HG03469 (cell line): ENCODE measurements at regions not wholly inside any gene's neighbourhood (a gene's known extent, or its start where the extent isn't known, plus 50 kb on each side); places are given as distances from the start of the nearest gene placed in this dataset.

Source experiments
- ATAC-seq: cut with Tn5 transposase; IDR thresholded peaks from one replicate; pipeline ENCODE4 v1.9.1; 2021; ENCODE audit warnings: mild to moderate bottlenecking, moderate library complexity, moderate number of reproducible peaks; ENCODE audit not compliant: unreplicated experiment

DNA sequence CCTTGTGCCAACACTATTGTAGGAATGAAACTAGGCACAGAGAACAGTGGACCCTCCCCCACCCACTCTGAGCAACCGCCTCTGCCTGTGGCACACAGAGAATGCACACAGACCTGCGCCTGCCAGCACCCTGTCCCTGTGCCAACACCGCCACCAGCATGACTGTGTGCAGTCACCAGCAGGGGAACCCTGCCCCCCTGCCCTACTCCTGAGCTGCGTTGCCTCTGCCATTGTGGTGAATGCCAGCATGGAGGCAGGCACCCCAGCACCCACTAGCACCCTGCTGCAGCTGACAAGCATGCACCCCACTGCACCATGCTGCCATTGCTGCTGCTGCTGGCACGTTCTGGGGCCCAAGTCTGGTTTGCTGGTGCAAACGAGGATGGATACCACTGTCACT is 94.4 kb upstream of the PRLR start:
- no peak for ATAC-seq

DNA sequence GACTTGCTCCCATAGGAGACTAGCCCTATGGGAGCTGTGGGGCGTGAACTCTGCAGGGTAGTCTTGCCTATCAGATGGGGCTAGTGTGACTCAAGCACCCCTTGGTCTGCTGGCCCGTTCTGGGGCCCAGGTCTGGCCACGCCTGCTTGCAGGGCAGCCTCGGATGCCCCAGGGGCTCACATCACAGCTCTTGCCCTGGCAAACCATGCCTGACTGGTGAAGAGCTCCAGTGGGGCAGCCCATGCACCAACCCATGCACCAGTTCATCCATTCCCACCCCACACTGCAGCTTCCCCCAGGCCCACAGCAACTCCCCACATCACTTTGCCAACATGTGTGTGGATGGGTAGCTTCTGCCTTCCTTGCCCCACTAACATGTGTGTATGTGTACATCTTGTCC is 93.9 kb upstream of the PRLR start:
- ATAC-seq = no peak

DNA sequence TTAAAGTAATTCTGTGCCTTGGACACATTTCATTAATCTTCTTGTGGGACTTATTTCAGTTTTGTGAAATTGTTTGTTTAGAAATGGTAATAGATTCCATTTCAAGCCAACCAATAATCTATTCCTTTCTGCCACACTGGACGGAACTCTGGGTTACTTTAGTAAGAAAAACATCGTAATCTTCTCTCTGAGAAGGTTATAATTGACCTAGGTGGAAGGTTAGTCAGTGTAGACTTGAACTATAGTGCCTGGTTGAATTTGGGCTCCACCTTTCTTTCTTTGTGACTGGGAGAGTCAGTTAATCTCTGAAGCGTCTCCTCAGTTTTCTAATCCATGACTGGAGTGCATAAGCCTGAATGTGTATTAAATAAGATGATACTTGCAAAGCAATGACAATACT is 89.7 kb upstream of the PRLR start:
- ATAC-seq = peak; percentile 6

DNA sequence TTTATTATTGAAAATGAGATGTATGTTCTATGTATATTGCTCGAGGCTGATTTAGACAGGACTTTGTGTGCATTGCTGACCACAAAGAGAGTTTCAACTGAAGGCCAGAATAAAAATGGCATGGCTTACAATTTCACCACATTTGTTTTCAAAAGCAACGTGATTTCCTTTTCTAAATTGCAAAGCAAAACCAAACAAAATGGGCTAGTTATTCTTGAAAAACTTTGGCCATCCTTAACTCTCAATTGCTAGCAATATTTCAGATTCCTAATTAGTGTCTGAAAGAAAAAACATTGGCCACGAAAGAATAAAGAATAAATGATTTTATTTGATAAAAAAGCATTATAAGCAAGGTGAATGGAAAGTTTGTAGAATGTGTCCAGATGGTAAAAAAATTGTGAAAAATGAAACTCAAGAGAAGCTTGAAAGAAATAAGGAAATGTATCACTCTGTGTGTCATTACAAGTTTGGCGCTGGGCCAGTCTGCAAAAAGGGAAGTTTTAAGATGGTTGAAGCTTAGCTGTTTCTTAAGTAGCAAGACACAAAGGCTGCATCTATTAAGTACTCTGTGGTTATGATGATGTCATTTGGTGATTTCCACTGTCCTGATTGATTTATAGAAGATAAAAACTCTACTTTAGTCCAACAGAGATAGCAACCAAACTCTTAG is 89.2 kb upstream of the PRLR start:
- peak; percentile 94 for ATAC-seq

DNA sequence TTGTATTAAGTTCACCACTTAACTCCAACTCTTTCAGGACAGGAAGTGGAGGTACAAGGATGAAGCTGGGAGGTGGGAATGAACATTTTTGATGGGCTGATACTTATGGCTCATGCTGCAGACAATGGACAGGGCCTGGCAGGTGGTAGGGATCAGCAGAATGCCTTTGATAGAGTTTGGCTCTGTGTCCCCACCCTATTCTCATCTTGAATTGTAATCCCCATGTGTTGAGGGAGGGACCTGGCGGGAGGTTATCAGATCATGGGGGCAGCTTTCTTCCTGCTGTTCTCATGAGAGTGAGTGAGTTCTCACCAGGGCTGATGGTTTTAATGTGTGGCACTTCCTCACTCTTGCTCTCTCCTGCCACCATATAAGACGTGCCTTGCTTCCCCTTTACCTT is 87.3 kb upstream of the PRLR start:
- ATAC-seq = no peak

DNA sequence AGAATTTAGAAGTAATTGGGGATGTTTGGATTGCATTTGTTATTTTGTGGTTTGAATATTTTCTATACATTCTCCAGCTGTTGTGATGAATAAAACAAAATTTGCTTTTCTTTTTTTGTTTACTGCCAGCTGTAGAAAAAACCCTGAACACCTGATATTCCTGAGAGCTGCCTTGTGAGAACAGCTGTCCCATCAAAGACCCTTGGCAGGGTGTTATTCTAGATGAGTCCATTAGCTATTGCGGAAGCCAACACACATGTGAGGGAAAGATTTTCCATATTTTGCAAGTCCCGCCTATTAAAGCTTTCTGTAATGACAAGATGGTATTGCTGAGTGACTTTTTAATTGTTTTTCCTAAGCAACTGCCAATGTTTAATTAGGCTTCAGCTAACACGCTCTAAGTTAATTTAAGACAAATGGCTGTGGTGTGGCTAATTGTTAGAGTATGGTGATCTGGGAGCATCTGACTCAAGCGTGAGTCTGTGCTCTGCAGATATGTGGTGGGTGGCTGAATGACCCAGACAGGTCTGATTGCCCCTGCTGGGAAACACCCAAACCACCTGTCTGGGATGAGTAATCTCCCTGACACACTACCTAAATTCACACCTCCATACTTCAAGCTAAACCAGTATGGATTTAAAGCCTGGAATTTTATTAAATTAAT is 86.5 kb upstream of the PRLR start:
- no peak for ATAC-seq

DNA sequence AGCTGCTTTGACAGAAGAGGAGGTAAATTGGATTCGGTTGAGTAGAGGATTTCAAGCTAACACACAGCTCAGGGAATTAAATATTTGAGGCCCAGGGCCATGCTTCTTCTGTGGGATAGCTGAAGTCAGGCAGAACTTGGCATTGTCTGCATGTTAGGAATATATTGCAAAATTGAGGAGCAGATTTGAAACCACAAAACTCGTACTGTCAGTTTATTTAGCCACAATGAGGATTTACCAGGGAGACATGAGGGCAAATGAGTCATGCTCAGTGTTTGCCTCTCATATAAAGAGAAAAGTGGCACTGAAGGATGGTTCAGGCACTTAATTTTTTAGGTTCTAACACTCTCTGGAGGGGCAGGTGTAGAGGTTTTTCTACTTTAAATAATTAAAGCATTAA is 83.0 kb upstream of the PRLR start:
- ATAC-seq = no peak

DNA sequence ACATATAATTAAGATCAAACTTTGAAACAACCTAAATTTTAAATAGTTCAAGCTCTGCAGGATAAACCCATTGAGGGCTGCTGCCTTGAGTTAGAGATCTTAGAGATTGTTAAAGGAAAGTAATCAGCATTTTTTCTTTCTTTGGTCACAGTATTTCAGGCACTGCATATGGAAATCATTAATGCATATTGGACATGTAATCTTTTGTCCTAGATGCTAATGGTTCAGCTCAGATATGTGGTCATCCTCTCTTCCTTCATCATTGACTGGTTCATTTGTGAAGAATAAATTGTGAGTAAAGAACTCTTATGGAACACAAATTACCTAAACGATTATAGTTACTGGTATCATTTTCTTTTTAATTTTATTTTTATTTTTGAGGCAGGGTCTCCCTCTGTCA is 82.0 kb upstream of the PRLR start:
- ATAC-seq = no peak

DNA sequence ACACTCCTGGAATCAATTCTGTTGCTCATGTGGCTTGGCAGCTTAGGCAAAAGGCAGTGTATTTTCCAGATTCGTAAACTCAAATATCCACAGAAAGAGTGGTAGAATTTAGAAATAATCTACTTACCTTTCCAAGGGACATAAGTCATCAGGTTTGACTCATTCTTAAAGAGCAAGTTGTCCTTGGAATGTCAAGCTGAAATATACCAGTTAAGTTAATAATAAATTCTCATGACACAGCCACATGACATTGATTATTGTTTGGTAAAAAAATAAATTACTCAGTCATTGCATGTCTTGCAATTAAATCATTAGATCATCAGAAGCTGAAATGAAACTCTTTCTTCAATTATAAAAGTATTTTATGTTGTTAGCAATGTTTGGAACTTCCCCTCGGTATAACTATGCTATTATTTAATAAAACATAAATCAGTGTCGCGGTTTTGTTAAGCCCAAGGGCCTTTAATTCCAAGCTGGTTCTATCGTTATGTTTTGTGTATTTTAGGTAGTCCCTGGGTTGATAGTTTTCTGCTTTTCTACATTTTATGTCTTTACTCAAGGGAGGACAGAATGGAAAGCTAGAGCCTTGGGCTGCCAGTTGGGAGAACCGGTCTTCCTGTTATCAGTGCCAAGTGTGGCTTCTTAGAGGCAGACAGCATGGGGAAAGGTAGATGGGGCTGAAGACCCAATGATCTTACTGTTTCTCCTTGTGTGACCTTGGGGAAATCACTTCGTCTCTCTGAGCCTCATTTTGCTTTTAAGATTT is 79.3 kb upstream of the PRLR start:
- ATAC-seq = no peak

DNA sequence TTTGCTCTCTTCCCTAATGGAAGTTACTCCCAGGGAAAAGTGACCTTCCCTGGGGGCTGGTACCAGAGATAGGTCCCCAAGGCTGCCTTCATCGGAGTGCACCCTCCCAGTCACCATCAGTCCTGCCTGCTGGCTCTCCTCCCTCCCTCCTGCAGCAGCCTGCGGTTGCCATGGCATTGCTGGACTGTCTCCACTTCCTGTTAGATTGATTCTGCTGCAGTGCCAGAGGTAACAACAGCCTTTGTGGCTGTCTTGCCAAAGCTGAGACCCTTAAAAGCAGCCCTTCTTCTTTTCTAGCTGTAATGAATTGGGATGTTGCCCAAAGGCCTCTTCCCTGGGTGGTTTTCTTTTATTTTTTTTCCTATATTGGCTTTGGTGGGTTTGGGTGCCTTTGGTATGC is 78.1 kb upstream of the PRLR start:
- ATAC-seq = peak; percentile 69

DNA sequence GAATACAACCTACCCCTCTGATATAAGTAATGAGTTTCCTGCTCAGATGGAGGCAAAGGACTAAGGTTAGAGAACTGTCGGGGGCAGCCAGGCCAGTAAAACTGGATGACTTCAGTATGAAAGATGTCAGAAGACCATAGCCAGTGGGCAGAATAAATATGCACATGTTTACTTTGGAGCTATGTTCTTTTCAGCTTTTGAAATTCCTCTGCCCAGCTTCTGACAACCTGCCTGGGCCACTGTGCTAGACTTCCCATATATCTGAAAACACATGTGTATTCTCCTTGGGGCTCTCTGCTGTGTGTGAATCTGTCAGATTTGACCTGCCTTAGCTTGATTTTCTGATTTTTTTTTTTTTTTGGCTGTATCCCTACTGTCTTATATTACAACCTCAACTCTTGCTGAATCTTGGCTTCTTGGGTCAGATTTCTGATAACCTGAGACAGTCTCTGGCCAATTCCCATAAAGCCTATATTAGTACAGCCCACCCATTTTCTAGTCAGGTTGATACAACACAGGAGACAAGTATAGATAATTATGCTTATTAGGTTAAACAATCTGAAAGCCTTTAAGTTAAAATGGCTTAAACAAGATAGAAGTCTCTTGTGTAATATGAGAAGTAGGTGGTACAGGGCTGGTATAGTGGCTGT is 76.6 kb upstream of the PRLR start:
- no peak for ATAC-seq

DNA sequence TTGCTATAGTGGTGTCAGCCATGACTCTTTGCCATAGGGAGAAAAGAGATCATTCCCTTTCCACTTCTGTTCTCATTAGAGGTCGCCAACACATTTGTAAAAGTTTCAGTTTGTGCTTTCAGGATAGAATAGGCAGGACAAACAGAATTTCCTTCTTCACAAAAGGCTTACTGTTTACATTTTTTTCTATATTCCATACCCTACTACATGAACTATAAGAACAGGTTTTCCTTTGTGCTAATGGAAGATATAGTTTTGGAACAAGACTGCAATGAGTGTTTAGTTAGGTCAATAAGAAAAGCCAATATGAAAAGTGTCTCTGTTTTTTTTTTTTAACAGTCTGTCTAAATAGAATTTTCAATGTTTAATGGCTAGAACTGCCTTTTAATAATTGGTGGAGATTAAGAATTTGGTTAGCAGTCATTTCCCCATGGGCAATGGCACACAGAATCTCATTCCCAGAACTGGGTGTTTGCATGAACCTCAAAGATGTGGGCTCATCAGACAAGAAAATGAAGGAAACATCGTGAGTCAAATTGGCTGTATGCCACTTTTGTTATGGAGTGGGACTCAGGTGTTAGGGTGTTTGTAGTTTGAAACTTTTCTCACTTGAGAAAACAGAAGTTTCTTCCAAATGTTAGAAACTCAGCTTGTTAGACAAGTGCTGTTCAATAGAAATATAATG is 75.2 kb upstream of the PRLR start:
- no peak for ATAC-seq

DNA sequence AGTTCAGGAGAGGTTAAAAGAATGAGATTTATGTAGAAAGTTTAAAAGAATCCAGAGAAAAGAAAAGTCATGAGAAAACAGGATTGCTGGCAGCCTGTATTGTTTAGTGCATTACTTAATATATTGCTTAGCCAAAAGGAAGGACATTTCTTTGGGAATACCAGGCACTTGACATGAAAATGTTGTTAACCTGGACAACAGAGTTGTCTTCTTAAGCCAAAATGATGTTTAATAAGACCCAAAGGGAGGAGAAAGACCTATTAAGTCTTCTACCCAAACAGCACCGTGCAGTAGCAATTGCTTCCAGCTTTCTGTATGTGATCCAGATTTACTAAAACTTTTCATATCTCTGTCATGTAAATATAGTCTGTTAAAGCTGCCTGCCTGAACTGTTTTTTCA is 74.0 kb upstream of the PRLR start:
- ATAC-seq = no peak

DNA sequence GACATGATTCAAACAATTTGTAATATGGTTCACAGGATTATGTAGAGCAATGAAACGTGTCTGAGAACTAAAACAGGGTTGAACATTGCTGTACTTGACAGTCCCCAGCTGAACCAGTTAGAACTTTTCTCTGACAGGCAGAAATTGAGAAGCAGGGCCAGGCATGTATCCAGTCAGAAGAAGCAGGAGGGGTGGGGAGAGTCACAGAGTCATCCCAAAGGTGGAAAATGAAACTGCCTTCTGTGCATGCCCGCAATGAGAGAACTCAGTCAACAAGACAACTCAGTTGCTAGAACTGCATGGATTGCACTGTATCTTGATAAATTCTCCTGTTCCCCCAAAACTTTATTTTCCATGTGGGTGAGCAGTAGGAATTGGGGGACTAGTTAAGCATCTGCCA is 72.9 kb upstream of the PRLR start:
- no peak for ATAC-seq

DNA sequence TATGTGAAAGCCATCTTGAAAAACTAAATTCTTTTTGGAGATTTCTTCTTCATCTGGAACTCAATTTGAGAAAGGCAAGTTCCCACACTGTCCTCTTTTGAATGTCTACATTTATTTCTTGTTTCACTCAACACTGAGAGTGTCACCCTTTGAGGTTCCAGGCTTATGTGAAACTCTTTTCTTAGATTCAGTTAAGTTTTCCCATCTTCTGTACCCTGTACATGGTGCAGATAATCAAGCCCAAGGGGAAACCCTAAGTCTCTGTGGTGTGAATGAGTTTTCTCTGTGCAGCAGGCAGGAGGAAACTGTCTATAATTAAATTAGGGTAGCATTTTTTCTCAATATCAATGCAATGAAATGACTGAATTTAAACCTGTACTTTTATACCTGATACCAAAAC is 72.3 kb upstream of the PRLR start:
- ATAC-seq = peak; percentile 94

DNA sequence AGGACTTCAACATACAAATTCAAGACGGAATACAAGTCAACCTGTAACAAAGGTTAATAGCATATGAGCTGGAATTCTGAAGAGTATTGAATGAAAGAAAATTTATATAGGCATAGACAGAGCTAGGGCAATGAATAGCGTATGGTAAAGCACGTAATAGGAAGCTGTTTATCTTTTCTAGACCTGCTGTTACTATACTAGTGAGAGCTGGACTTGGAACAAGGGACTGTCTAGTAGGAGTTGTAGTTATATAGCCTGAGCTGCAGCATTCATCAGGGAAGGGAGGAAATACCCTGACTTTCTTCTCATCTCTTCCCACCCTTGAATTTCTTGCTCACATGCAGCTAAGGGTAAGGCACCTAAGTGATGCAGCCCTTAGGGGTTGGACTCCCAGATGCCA is 67.5 kb upstream of the PRLR start:
- ATAC-seq = no peak

DNA sequence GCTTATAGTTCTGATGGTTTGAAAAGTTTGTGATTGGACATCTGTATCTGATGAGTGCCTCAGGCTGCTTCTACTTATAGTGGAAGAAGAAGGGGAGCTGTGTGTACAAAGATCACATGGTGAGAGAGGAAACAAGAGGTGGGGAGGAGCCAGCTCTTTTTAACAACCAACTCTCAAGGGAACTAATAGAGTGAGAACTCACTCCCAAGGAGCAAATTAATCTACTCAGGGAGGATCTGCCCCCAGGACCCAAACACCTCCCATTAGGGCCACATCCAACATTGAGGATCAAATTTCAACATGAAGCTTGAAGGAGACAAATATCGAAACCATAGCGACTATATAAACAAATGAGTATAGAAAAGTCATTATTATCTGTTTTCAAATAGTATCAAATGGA is 64.7 kb upstream of the PRLR start:
- ATAC-seq = no peak

DNA sequence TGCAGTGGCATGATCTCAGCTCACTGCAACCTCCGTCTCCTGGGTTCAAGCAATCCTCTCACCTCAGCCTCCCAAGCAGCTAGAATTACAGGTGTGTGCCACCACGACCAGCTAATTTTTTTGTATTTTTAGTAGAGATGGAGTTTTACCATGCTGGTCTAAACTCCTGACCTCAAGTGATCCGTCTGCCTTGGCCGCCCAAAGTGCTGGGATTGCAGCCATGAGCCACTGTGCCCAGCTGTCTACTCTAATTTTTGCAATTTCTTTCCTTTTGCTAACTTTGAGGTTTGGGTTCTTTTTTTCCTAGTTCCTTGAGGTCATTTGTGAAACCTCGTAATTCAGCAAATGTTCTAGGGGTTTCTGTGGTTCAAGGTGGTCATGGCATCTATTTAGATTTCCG is 63.7 kb upstream of the PRLR start:
- ATAC-seq = no peak

DNA sequence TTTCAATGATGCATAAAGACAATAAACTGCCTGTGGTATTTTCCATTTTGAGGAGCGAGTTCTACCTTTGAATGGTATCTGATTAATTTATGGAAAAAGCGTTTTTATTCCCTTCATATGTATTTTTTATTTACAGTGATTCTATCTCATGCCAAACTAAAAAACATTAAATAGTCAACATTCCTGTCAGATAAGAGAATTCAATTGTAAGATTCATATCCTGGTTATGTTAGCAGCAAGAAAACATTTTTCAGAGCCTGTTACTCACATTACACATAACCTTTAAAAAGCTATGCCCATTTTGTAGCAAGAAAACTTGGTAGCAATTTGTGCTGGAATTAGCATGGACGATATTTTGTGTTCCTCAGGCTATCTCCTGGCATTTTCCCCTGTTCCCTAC is 55.1 kb upstream of the PRLR start:
- ATAC-seq = no peak

DNA sequence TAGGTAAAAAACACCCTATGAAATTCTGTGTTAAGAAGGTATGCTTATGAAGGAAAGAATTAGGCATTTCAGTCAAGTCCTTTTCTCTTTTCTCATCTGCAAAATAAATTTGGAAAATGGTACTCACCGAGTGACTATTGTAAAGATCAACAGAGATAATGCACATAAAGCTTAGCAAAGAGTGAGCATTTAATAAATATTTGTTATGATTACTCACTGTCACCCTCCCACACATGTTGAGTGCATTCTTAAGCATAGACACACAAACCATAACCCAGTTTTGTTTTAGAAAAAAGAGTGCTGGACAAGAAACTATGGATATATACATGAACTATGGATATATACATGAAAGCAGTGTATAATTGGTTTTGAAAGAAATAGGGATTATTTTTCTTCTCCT is 54.7 kb upstream of the PRLR start:
- ATAC-seq = no peak

DNA sequence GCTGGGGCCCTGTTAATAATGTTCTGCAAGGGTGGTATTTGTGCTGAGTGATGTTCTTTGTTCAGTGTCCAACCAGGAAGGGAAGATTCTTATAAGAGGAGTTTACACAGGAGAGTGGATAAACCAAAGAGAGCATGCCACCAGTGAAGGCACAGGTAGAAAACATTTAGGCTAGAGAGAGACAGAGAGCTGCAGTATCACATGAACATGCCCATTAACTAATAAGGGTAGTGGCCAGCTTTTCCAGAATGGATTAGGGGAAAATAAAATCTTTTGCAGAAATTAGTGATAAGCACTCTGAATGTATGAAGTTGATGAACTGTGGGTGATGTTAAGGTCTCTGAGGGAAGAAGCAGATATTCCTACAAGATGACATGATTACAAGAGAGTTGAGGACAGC is 54.1 kb upstream of the PRLR start:
- no peak for ATAC-seq
